KMS-11 (cell line): ENCODE measurements at regions not wholly inside any gene's neighbourhood (a gene's known extent, or its start where the extent isn't known, plus 50 kb on each side); places are given as distances from the start of the nearest gene placed in this dataset.

Experiments
- H2AFZ ChIP-seq: fragments of 200-600 bp; sonication (generic); 2 replicates; pipeline ENCODE4 v1.6.1; 2016; ENCODE audit warnings: antibody characterized with exemption, mixed run types, low read depth
- H3K27ac ChIP-seq: fragments of 200-600 bp; sonication (generic); 2 replicates; pipeline ENCODE4 v1.6.1; 2016; ENCODE audit warnings: mild to moderate bottlenecking, mixed run types
- H3K27me3 ChIP-seq: fragments of 200-600 bp; sonication (generic); 2 replicates; pipeline ENCODE4 v1.6.1; 2017; ENCODE audit warnings: mild to moderate bottlenecking, low read depth, mixed run types, moderate library complexity; ENCODE audit not compliant: insufficient read depth
- H3K36me3 ChIP-seq: fragments of 200-600 bp; sonication (generic); 2 replicates; pipeline ENCODE4 v1.6.1; 2017; ENCODE audit warnings: mild to moderate bottlenecking, mixed run types; ENCODE audit not compliant: insufficient read depth
- H3K4me1 ChIP-seq: fragments of 200-600 bp; sonication (generic); 2 replicates; pipeline ENCODE4 v1.6.1; 2016; ENCODE audit warnings: mild to moderate bottlenecking, low read depth, mixed run types; ENCODE audit not compliant: poor library complexity, severe bottlenecking
- H3K4me2 ChIP-seq: fragments of 200-600 bp; sonication (generic); 2 replicates; pipeline ENCODE4 v1.7.0; 2016; ENCODE audit warnings: mild to moderate bottlenecking, mixed run types
- H3K4me3 ChIP-seq: fragments of 200-600 bp; sonication (generic); IDR thresholded peaks from 2 replicates; pipeline ENCODE4 v1.6.1; 2017; ENCODE audit warnings: low read depth, low read length, mixed read lengths; ENCODE audit not compliant: insufficient read depth
- H3K79me2 ChIP-seq: fragments of 200-600 bp; sonication (generic); 2 replicates; pipeline ENCODE4 v1.6.1; 2016; ENCODE audit warnings: low read depth, mixed run types; ENCODE audit not compliant: insufficient read depth
- H3K9ac ChIP-seq: fragments of 200-600 bp; sonication (generic); 2 replicates; pipeline ENCODE4 v1.6.1; 2016; ENCODE audit warnings: mild to moderate bottlenecking, mixed run types
- H4K20me1 ChIP-seq: fragments of 200-600 bp; sonication (generic); 2 replicates; pipeline ENCODE4 v1.6.1; 2016; ENCODE audit warnings: mild to moderate bottlenecking, mixed run types; ENCODE audit not compliant: insufficient read depth
- TF ChIP-seq, protein P1 (sequence below): fragments of 200-600 bp; sonication (generic); conservative IDR thresholded peaks from 2 replicates; pipeline ENCODE4 v1.6.1; 2017; ENCODE audit warnings: low read depth, mild to moderate bottlenecking, antibody characterized with exemption, low read length, moderate library complexity, mixed read lengths

DNA sequence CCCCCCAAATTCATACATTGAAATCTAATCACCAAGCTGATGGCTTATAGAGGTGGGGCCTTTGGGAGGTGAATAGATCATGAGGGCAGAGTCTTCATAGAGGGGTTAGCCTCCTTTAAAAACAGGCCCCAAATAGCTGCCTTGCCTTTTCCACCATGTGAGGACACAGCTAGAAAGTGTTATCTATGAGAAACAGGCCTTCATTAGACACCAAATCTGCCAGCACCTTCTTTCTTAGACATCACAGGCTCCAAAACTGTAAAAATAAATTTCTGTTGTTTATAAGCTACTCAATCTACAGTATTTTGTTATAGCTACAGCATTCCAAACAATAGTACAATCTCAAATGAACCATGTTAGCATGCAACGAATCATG, 459.3 kb upstream of the GCFC2 start:
- H3K9ac ChIP-seq = no peak overlapping the region
- TF ChIP-seq, protein P1, sequence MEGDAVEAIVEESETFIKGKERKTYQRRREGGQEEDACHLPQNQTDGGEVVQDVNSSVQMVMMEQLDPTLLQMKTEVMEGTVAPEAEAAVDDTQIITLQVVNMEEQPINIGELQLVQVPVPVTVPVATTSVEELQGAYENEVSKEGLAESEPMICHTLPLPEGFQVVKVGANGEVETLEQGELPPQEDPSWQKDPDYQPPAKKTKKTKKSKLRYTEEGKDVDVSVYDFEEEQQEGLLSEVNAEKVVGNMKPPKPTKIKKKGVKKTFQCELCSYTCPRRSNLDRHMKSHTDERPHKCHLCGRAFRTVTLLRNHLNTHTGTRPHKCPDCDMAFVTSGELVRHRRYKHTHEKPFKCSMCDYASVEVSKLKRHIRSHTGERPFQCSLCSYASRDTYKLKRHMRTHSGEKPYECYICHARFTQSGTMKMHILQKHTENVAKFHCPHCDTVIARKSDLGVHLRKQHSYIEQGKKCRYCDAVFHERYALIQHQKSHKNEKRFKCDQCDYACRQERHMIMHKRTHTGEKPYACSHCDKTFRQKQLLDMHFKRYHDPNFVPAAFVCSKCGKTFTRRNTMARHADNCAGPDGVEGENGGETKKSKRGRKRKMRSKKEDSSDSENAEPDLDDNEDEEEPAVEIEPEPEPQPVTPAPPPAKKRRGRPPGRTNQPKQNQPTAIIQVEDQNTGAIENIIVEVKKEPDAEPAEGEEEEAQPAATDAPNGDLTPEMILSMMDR = no peak

DNA sequence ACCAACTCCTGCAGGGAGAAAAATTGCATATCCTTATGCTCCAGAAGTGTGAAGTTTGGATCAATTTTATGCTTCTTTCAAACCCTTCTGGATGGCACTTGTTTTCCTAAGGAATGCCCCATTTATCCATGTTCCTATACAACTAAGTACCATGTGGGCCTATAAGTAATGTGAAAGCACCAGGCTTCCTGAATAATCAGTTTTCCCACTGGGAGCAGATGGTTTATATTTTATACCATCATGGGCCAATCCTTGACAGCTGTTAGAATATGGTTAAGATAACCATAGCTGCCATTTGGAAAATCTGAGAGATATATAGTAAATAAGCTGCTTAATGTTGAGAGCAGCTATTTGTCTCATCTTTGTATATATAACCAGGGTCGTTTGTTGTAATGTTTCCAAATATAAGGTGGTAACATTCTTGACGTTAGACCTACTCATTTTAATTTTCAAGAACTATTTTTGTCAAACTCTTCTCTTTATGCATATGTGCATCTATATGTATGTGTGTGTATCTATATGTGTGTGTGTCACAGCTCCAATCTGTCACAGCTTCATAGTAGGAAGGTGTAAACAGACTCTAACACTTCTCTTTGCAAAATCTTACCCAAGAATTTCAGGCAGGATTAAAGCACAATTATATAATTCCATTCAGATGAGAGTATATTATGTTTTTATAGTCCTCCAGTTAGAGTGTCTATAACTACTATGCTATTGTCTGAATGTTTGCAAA, 458.7 kb upstream of the GCFC2 start:
- Histone ChIP-seq H3K79me2 (no peaks in the 10 kb centered on the region), H2AFZ (no peak overlapping the region), H3K4me3 (no peak overlapping the region), H3K27me3 (no peaks in the 10 kb centered on the region), H3K4me1 (no peaks in the 10 kb centered on the region), H3K36me3 (no peaks in the 10 kb centered on the region), H3K9ac (no peak overlapping the region), H3K27ac (no peak overlapping the region), H3K4me2 (no peak overlapping the region), H4K20me1 (no peaks in the 10 kb centered on the region)
- TF ChIP-seq, protein P1 = no peak

More for the DNA sequence above, 459.3 kb upstream of the GCFC2 start:
- Histone ChIP-seq H3K4me1 (no peaks in the 10 kb centered on the region), H3K79me2 (no peaks in the 10 kb centered on the region), H3K36me3 (no peaks in the 10 kb centered on the region), H4K20me1 (no peaks in the 10 kb centered on the region), H3K4me3 (no peak overlapping the region), H3K27ac (no peak overlapping the region), H2AFZ (no peak overlapping the region), H3K4me2 (no peak overlapping the region), H3K27me3 (no peaks in the 10 kb centered on the region)

DNA sequence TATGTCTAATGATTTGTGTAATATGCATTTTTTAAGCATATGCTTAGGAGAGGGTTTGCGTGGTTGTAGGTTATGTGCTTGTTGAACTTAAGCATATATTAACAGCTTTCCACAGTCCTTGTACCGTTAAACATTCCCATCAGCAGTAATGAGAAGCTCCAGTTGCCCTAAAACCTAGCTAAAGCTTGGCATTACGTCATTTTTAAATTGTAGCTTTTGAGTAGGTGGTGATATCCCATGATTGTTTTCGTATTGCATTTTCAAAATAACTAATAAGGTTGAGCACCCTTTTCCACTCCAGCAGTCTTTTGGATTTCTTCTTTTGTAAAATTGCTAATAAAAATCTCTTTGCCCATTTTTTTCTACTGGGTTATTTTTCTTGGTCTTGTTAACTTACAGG, 453.1 kb upstream of the GCFC2 start:
- no peak overlapping the region for H2AFZ ChIP-seq
- H3K79me2 ChIP-seq = no peaks in the 10 kb centered on the region
- H3K27me3 ChIP-seq = no peaks in the 10 kb centered on the region
- H3K4me1 ChIP-seq = no peaks in the 10 kb centered on the region
- H3K4me3 ChIP-seq = no peak overlapping the region
- H3K27ac ChIP-seq = no peak overlapping the region
- no peak overlapping the region for H3K4me2 ChIP-seq
- H3K36me3 ChIP-seq = no peaks in the 10 kb centered on the region
- H4K20me1 ChIP-seq = no peaks in the 10 kb centered on the region
- H3K9ac ChIP-seq = no peak overlapping the region
- TF ChIP-seq, protein P1 = no peak

DNA sequence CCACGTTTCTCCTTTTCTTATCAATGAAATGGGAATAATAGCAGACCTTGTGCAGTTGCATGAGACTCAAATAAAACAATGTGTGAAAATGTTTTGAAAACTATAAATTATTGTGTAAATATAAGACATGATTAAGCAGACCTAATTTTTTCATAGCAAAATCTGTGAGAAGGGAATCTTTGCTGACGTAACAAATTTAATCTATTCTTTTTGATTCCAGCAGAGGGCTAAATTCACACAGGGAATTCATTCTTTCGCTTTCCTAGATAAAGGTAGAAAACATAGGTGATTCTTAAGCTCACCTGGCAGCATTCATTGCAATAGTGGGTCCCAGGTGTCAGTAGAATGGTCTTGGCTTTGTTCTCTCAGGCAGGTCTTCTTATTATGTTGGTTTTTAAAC, 450.0 kb upstream of the GCFC2 start:
- no peak overlapping the region for H3K4me2 ChIP-seq
- H3K4me3 ChIP-seq = no peak overlapping the region
- TF ChIP-seq, protein P1 = no peak
- H3K9ac ChIP-seq = no peak overlapping the region
- H3K4me1 ChIP-seq = no peaks in the 10 kb centered on the region
- H2AFZ ChIP-seq = no peak overlapping the region
- H4K20me1 ChIP-seq = no peaks in the 10 kb centered on the region
- H3K27ac ChIP-seq = no peak overlapping the region
- no peaks in the 10 kb centered on the region for H3K79me2 ChIP-seq
- H3K36me3 ChIP-seq = no peaks in the 10 kb centered on the region
- H3K27me3 ChIP-seq = no peaks in the 10 kb centered on the region
